ENCODE measurements at regions not wholly inside any gene's neighbourhood (a gene's known extent, or its start where the extent isn't known, plus 50 kb on each side); places are given as distances from the start of the nearest gene placed in this dataset.

- TF ChIP-seq, protein P1, sequence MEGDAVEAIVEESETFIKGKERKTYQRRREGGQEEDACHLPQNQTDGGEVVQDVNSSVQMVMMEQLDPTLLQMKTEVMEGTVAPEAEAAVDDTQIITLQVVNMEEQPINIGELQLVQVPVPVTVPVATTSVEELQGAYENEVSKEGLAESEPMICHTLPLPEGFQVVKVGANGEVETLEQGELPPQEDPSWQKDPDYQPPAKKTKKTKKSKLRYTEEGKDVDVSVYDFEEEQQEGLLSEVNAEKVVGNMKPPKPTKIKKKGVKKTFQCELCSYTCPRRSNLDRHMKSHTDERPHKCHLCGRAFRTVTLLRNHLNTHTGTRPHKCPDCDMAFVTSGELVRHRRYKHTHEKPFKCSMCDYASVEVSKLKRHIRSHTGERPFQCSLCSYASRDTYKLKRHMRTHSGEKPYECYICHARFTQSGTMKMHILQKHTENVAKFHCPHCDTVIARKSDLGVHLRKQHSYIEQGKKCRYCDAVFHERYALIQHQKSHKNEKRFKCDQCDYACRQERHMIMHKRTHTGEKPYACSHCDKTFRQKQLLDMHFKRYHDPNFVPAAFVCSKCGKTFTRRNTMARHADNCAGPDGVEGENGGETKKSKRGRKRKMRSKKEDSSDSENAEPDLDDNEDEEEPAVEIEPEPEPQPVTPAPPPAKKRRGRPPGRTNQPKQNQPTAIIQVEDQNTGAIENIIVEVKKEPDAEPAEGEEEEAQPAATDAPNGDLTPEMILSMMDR (IDR thresholded peaks at IDR 0.05), result no peak
- TF ChIP-seq POLR2A (IDR thresholded peaks at IDR 0.05), result no peak
These were observed 161.2 kb upstream of the THBS1 start for GRCh38 chr15:39419651-39420050.

Data from vagina (tissue), 2 donors.